ENCODE measurements at regions not wholly inside any gene's neighbourhood (a gene's known extent, or its start where the extent isn't known, plus 50 kb on each side); places are given as distances from the start of the nearest gene placed in this dataset.

DNA sequence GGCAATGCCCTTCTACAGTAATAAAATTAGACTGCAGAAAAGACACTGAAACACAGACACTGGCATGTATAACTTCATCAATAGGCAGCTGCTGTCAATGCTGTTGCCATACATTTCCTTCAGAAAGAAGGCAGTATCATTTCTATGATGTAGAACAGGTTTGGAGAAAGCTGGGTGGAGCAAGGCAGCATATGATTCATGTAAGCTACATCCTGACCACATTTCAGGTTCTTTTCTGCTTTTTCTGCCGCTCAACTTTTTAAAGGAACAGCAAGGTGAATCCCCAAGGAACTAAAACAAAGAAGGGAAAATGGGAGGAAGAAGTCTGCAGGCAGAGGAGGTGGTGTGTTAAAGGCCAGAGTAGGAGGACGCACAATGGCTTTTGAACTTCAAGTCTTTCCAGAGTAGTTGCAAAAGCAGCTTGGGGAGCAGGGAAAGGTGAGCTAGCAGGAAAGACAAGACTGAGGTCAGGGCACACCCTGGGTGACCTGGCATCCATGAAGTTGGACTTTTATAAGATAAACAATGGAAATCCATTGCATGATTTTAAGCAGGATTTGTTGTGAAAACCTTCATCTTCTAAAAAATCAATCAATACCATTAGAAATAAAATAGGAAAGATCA lies 142.1 kb downstream of the MED10 start:
- Histone ChIP-seq H3K27ac (no peak overlapping the region), H3K4me1 (replicated peaks) (no peaks in the 10 kb centered on the region), H3K9me3 (no peaks in the 10 kb centered on the region), H3K36me3 (no peaks in the 10 kb centered on the region), H3K4me3 (no peak overlapping the region), H3K27me3 (replicated peaks; ENCODE audit: insufficient read depth) (no peaks in the 10 kb centered on the region)
- intact Hi-C loops (cut with DNase I) = no loop called here
- 80% methylated on average over 2 of the region's 2 CpGs for WGBS
- TF ChIP-seq POLR2AphosphoS5 (IDR thresholded peaks at IDR 0.05) (no peak), POLR2A (IDR thresholded peaks at IDR 0.05) (no peak)
- TF ChIP-seq, protein P1, sequence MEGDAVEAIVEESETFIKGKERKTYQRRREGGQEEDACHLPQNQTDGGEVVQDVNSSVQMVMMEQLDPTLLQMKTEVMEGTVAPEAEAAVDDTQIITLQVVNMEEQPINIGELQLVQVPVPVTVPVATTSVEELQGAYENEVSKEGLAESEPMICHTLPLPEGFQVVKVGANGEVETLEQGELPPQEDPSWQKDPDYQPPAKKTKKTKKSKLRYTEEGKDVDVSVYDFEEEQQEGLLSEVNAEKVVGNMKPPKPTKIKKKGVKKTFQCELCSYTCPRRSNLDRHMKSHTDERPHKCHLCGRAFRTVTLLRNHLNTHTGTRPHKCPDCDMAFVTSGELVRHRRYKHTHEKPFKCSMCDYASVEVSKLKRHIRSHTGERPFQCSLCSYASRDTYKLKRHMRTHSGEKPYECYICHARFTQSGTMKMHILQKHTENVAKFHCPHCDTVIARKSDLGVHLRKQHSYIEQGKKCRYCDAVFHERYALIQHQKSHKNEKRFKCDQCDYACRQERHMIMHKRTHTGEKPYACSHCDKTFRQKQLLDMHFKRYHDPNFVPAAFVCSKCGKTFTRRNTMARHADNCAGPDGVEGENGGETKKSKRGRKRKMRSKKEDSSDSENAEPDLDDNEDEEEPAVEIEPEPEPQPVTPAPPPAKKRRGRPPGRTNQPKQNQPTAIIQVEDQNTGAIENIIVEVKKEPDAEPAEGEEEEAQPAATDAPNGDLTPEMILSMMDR (IDR thresholded peaks at IDR 0.05) = no peak
- DNase-seq (ENCODE audit: low spot score) = no peak

DNA sequence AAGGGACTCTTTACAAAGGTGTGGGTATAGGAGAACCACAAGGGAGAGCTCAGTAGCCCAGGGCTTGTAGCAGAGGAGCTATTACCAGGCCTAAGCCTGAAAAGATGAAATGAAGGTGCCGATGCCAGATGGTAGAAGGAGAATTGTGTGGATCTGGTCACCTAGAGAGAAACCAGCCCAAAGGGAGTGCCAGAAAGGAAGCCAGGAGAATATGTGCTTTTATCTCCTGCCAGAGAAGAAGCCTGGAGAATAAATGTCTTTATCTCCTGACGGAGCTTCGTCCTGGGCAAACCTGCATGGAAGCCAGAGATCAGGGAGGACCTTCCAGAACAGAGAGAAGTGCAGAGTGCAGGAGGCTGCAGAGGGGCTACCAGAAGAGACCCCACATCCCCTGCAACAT lies 142.6 kb downstream of the MED10 start:
- no peak for TF ChIP-seq POLR2A (IDR thresholded peaks at IDR 0.05)
- TF ChIP-seq POLR2AphosphoS5 (IDR thresholded peaks at IDR 0.05) = no peak
- TF ChIP-seq, protein P1 (IDR thresholded peaks at IDR 0.05) = no peak
- no peak for DNase-seq (ENCODE audit: low spot score)
- WGBS = 58% methylated on average over 3 of the region's 3 CpGs
- Histone ChIP-seq H3K27me3 (replicated peaks; ENCODE audit: insufficient read depth) (no peaks in the 10 kb centered on the region), H3K27ac (no peak overlapping the region), H3K4me3 (no peak overlapping the region), H3K36me3 (no peaks in the 10 kb centered on the region), H3K4me1 (replicated peaks) (no peaks in the 10 kb centered on the region), H3K9me3 (no peaks in the 10 kb centered on the region)
- intact Hi-C loops (cut with DNase I) = no loop called here

DNA sequence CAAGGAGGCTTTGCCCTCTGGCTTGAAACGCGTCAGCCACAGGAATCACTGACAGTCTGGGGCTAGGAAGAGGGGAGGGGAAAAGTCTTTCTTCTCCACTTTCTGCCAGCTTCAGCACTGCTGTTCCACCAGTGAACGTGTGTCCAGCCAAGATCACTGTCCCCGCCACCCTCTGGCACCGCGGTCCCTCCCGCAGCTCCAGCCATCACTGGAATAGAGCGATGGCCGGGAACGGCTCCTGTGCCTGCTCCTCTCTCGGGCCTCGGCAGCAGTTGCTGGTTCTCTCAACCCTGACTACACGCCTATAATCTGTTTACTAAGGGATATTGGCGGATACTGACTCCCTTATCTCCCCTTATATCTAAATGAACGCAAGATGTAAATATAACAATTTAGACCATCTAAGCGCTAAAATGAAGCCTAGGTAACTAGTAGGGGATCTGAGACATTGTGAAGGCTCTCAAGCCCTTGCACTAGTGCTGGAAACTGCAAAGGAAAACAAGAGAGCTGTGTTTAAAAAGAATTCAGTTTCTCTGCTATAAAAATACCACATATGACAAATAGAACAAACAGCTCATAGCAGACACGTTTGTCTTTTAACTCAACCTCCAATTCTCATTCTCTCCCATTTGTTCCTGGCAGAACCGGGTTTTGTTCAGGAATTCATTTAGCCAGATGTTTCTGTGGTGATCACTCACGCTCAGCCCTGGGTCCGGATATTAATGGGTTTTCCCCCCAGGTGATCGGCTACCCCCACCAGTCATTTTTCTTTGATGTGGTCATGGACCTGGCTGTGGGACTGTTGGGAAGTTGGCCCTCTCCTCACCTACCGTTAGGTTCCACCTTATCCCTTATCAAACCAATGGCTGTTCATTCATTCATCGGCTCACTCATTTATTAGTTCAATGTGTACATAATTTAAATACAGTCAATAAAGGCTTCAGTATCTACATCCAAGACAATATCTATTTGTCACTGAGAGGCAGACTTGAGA lies 149.8 kb downstream of the MED10 start:
- H3K4me1 ChIP-seq (replicated peaks) = no peaks in the 10 kb centered on the region
- peak overlapping the region; percentile 28 to 30 for H3K27ac ChIP-seq
- no peaks in the 10 kb centered on the region for H3K9me3 ChIP-seq
- DNase-seq (ENCODE audit: low spot score) = no peak
- TF ChIP-seq, protein P1 (IDR thresholded peaks at IDR 0.05) = no peak
- TF ChIP-seq POLR2AphosphoS5 (IDR thresholded peaks at IDR 0.05) (no peak), POLR2A (IDR thresholded peaks at IDR 0.05) (no peak)
- H3K27me3 ChIP-seq (replicated peaks; ENCODE audit: insufficient read depth) = no peaks in the 10 kb centered on the region
- no peaks in the 10 kb centered on the region for H3K36me3 ChIP-seq
- no peak overlapping the region for H3K4me3 ChIP-seq
- intact Hi-C loops (cut with DNase I) = no loop called here
- WGBS = 42% methylated on average over 23 of the region's 23 CpGs

DNA sequence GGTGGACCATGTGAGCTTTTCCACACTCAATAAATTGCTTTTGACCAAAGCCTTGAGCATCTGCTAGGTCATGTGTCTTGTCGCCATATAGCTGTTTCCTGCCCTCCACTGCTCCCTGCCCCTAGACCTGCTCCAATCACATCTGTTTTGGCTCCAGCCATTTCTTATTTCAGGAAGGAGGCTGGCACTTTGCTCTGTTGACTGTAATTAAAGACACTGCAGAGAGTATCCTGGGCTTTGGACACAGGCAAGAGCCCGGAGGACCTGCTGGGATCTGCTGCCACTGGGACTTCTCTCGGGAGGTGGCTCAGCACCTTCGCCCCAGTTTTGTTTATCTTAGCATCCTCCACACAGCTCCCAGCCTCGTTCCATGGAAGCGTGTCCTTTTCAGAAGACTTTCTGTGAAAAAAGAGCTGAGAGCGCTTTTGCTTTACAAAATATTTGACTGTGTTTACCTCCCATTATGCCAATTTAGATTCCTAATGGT lies 153.2 kb downstream of the MED10 start:
- Histone ChIP-seq H3K4me3 (no peak overlapping the region), H3K4me1 (replicated peaks) (no peaks in the 10 kb centered on the region), H3K27me3 (replicated peaks; ENCODE audit: insufficient read depth) (no peaks in the 10 kb centered on the region), H3K27ac (no peak overlapping the region), H3K9me3 (no peaks in the 10 kb centered on the region), H3K36me3 (no peaks in the 10 kb centered on the region)
- intact Hi-C loops (cut with DNase I) = no loop called here
- TF ChIP-seq POLR2AphosphoS5 (IDR thresholded peaks at IDR 0.05) (no peak), POLR2A (IDR thresholded peaks at IDR 0.05) (no peak)
- TF ChIP-seq, protein P1 (IDR thresholded peaks at IDR 0.05) = no peak
- 80% methylated on average over 7 of the region's 7 CpGs for WGBS
- no peak for DNase-seq (ENCODE audit: low spot score)
